ENCODE measurements at regions not wholly inside any gene's neighbourhood (a gene's known extent, or its start where the extent isn't known, plus 50 kb on each side); places are given as distances from the start of the nearest gene placed in this dataset.
"Not testable (repeated sequence)": the region's sequence is repeated elsewhere in the genome, so short reads cannot be mapped to it uniquely, and the experiment has no call there.

DNA sequence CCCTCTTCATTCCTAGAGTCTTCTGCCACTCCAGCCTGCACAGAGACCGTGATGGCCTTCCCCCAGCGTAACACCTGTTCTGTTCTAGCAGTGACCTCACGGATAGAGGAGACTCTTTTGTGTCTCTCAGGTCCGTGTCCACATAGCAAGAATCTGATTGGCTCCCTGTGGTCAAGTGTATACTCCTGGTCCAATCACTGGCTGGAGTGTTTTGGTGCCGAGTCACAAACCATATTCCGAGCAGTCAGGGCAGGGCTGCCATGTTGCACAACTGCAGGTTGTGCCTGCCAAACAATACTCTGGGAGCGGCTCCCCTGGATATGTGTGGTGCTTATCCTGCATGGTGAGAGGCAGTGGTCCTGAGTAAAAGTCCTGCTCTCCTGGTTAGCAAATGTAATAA is 402.4 kb downstream of the KCNRG start:
- DNase-seq (ENCODE audit: low read depth): no peak

DNA sequence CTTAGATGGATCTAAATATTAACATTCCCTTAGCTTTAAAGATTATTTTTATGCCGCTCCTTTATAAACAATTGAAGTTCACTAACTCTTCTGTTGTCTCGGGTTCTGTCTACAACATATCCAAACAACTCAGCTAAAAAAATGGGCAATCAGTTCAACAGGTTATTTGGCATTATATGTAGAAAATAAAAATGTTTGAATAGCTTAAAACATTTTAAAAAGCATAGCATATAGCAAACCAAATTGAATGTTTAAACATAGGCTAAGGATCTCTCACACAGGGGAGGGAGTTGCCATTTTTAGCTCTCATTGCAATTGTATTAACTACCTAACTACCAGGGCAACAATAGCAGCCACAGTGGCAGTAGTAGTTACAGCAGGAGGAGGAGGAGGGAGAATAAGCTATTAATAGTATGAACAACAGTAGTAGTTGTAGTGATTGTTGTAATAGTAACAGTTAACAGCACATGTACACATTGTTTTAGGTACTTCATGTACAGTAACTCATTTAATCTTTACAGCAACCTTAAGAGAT is 404.2 kb downstream of the KCNRG start:
- no peak for DNase-seq (ENCODE audit: low read depth)

DNA sequence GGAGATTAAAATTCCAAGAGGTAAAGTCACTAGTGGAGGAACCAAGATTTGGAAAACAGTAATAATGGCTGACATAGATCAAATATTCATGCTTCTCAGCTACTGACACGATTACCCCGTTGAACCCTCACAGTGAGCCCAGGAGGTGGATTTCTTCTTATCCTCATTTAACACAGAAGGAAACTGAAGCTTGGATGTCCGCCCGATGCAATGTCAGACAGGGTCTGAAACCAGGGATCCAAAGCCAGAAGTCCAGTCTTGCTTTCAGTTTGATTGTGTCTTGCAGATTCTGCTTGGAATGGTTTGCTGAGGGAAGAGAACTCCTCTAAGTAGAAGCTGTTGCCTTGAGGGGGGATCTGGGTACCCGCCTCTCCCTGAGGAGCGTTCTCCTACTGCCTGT is 404.7 kb downstream of the KCNRG start:
- no peak for DNase-seq (ENCODE audit: low read depth)

DNA sequence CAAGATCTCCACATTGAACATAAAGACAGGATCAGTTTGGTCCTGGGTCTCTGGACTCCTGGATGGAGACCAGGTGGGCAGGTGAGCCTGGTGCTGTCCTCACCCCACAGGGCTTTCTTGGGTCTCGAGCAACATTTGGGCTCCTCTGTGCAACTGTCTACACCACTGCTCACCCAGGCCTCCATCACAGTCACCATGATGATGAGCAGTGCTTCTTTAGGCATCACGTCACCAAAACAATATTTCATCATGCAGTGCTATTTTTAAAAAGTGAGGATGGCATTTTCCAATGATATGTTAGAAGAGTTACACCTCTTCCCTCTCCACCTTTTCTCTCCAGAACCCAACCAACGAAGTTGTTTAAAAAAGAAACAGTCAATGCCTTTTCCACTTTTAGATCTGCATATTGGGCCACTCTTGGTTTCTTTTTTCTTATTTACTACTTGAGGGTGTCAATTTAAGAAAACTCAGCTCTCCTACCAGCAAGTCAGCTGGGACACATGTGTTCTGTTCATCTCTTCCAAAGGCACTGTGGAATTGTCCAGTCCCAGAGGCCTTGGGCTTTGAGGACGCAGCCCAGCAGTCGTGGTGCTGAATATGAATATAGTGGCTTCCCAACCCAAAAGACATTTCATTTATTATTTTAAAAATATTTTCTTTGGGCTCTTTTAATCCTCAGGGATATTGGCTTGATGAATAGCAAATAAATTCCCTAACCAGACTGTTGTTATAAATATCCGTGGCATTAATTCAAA is 405.7 kb downstream of the KCNRG start:
- DNase-seq (ENCODE audit: low read depth): no peak

DNA sequence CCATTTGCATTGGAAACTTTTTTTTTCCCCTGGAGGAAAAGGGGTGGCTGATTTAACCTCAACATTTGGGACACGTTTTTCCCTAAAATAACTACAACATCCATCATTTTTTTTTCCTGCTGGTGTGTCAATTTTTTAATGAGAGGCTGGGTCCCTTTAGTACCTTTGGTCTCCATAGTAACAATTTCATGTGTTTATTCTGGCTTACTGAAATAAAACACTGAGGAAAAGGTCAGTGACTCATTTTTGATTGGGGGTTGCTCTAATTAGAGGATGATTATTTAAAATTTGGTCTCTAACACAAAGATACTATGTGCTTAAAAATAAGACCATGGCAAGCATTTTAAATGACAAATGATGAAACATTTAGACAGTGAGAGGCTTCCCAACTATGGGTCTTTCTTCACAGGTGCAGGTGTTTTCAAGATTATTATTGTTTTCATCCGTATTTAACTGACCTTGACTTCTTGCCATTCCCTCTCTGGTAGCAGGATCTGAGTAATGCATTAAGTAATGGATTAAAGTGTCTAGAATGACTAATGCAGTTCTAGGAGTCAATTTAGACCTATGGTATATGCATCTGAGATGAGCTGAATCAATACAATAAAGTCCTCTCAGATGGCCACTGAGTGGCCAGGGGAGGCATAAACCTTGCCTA is 406.4 kb downstream of the KCNRG start:
- peak; percentile 32 for DNase-seq (ENCODE audit: low read depth)

GRCh38 chr13:50422181-50423148 is 407.2 kb downstream of the KCNRG start:
- DNase-seq (ENCODE audit: low read depth): no peak

GRCh38 chr13:50424993-50425392 is 409.7 kb downstream of the KCNRG start:
- no peak for DNase-seq (ENCODE audit: low read depth)

DNA sequence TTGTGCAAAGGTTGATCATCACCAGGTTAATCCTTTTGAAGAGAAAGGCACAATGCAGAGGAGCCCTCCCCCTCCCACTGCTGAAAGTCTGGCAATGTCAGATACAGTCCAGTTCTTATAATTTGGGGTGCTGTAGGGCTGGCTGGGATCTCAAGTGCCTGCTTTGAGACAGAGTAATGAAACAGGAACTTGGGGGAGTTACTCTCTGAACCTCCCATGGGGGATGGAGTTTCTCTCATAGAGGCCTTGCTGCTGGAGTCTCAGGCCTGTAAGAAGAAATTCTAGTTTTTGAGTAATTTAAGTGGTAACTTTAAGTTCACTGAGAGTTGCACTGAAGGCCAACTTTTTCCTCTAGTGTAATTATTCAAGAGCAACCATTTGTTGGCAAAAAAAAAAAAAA is 410.5 kb downstream of the KCNRG start:
- no peak for DNase-seq (ENCODE audit: low read depth)

- no peak for DNase-seq (ENCODE audit: low read depth)
Measured at GRCh38 chr13:50426927-50427326, 411.7 kb downstream of the KCNRG start.

- not testable (repeated sequence) for DNase-seq (ENCODE audit: low read depth)
Measured at GRCh38 chr13:50427511-50427910, 412.3 kb downstream of the KCNRG start.

- no peak for DNase-seq (ENCODE audit: low read depth)
Measured at GRCh38 chr13:50428183-50428877, 413.1 kb downstream of the KCNRG start.

- DNase-seq (ENCODE audit: low read depth): no peak
Measured at GRCh38 chr13:50435011-50435410, 408.5 kb downstream of the DLEU7 start.

DNA sequence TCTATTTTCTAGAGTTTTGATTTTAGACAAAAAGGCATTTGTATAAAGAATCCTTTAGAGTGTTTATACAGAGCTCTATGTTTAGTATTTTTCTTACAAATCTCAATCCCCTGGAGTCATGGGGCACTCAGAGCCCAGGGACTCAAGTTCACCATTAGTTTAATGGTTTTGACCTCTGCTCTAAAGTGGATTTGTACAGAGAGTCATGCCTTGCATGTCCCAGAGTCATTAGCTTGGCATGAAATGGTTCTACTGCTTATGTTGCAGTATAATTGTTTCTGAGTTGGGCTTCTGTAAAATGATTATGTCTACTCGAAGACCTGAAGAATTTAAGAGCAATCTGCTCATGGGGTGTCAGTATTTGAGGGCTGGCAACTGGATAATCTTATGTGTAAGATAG is 406.2 kb downstream of the DLEU7 start:
- no peak for DNase-seq (ENCODE audit: low read depth)

DNA sequence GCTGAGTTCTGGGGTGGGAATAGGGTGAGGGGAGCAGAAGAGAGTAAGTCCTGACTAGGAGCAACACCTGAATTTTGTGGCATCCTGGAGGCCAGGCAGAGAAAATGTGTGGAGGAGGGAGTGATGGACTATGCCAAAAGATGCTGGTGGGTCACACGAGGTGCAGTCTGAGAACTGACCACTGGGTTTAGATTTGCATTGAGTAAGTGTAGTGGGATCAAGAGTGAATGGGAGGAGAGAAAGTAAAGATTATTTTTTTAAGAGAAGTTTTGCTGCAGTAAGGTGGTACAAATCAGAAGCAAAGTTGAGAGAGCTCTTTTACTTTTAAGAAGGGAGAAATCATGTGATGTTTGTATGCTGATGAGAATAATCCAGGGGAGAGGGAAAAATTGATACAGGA is 405.1 kb downstream of the DLEU7 start:
- DNase-seq (ENCODE audit: low read depth): no peak

- peak; percentile 6 for DNase-seq (ENCODE audit: low read depth)
Measured at GRCh38 chr13:50441130-50441529, 402.4 kb downstream of the DLEU7 start.

DNA sequence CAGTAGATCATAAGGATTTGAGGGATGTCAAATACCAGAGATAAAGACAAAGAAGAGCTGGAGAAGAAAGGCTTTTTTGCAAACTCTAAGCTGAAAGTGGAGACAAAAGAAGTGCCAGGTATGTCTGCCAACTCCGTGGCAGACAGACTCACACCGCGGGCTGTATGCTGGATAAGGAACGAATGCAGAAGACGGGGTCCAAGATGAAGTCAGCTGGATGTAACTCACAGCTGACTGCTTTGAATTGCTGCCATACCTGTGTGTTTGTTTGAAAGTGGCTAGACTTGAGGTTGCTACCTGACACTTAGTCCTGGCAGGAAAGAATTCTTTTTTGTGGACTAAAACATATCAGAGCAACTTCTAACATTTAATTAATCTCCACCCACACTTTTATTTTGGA is 398.8 kb downstream of the DLEU7 start:
- DNase-seq (ENCODE audit: low read depth): no peak

- no peak for DNase-seq (ENCODE audit: low read depth)
Measured at GRCh38 chr13:50446611-50447010, 396.9 kb downstream of the DLEU7 start.

- DNase-seq (ENCODE audit: low read depth): no peak
Measured at GRCh38 chr13:50448535-50448998, 394.9 kb downstream of the DLEU7 start.

- no peak for DNase-seq (ENCODE audit: low read depth)
Measured at GRCh38 chr13:50449465-50449864, 394.0 kb downstream of the DLEU7 start.

DNA sequence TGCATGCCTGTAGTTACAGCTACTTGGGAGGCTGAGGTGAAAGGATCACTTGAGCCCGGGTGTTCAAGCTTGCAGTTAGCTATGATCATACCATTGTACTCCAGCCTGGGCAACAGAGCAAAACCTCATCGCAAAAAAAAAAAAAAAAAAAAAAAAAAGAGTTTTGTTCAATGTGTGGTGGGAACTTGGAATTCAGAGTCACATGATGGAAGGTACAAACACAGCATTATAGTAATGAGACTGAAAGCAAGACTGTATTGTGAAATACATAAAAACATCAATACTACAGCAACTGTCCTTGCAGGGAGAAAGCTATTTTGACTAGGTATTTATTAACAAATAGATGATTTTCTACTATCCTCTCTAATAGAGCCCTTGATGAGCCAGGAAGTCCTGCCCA is 393.2 kb downstream of the DLEU7 start:
- DNase-seq (ENCODE audit: low read depth): no peak

DNA sequence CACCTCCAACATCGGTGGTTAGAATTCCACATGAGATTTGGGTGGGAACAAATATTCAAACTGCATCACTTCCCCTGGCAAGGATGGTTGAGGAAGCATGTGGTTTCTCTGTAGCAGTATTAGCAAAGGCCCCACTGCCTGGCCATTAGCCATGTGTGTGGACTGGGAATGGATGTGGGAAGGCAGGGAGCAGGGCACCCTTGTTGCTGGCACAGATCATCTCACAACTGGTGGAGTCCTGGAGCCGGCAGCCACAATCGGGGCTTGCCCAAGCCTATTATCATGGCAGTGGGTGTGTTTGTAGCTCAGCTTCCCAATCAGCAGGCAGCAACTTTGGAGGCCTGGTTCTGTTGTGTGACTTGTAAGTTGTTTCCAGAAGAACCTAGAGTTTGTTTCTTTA is 391.9 kb downstream of the DLEU7 start:
- DNase-seq (ENCODE audit: low read depth): no peak
